OCI-LY7 (cell line): ENCODE measurements at regions not wholly inside any gene's neighbourhood (a gene's known extent, or its start where the extent isn't known, plus 50 kb on each side); places are given as distances from the start of the nearest gene placed in this dataset.

ENCODE experiments used
- BruUV-seq: library from RNA; stranded (reverse); fragments of 400-500 nt; replicated peaks from 2 replicates; lab custom pipeline; 2021; lab: Mats Ljungman, UMichigan
- CTCF ChIA-PET: fragments of 300-600 bp; sonication (Branson Sonifier 250); formaldehyde crosslinking; loops from one replicate; lab custom pipeline; 2022; ENCODE audit warnings: antibody characterized with exemption; ENCODE audit not compliant: unreplicated experiment; lab: Charles Lee
- POLR2A ChIA-PET: fragments of 300-600 bp; sonication (Branson Sonifier 250); formaldehyde crosslinking; loops from one replicate; lab custom pipeline; 2022; ENCODE audit warnings: antibody characterized with exemption; lab: Charles Lee
- DNase-seq: peaks from one replicate; pipeline ENCODE4 v3.0.0-alpha.2; 2015; ENCODE audit warnings: low spot score
- H2AFZ ChIP-seq: fragments of 200-600 bp; sonication (generic), shearing (Covaris generic); 2 replicates; pipeline ENCODE4 v1.6.1; 2014; ENCODE audit warnings: mild to moderate bottlenecking, antibody characterized with exemption, low read length, moderate library complexity
- H3K27ac ChIP-seq: fragments of 200-600 bp; sonication (generic); 2 replicates; pipeline ENCODE4 v1.5.1; 2014; ENCODE audit warnings: mixed run types, low read depth, mild to moderate bottlenecking, moderate library complexity, low read length, inconsistent platforms; ENCODE audit not compliant: poor library complexity, severe bottlenecking
- H3K36me3 ChIP-seq: fragments of 200-600 bp; sonication (generic); 2 replicates; pipeline ENCODE4 v1.6.1; 2014; ENCODE audit warnings: mild to moderate bottlenecking, antibody characterized with exemption, low read length, moderate library complexity, mixed read lengths; ENCODE audit not compliant: insufficient read depth
- H3K4me1 ChIP-seq: fragments of 200-600 bp; sonication (generic); 2 replicates; pipeline ENCODE4 v1.5.1; 2014; ENCODE audit warnings: mild to moderate bottlenecking, low read length; ENCODE audit not compliant: insufficient read depth, poor library complexity, severe bottlenecking
- H3K4me2 ChIP-seq: fragments of 200-600 bp; sonication (generic); 2 replicates; pipeline ENCODE4 v1.6.1; 2014; ENCODE audit warnings: mild to moderate bottlenecking, low read length
- H3K4me3 ChIP-seq: fragments of 200-600 bp; sonication (generic); 2 replicates; pipeline ENCODE4 v1.5.1; 2014; ENCODE audit warnings: mild to moderate bottlenecking, low read depth, low read length; ENCODE audit not compliant: poor library complexity, severe bottlenecking
- H3K79me2 ChIP-seq: fragments of 200-600 bp; sonication (generic); 2 replicates; pipeline ENCODE4 v1.6.1; 2016; ENCODE audit warnings: low read depth, mild to moderate bottlenecking, low read length, moderate library complexity, mixed read lengths; ENCODE audit not compliant: insufficient read depth
- H3K9me2 ChIP-seq: fragments of 200-600 bp; sonication (generic); 2 replicates; pipeline ENCODE4 v1.6.1; 2016; ENCODE audit warnings: mild to moderate bottlenecking, low read length, mixed read lengths; ENCODE audit not compliant: insufficient read depth
- H3K9me3 ChIP-seq: fragments of 200-600 bp; sonication (generic); 2 replicates; pipeline ENCODE4 v1.6.1; 2014; ENCODE audit warnings: mild to moderate bottlenecking, mixed run types, low read length, mixed read lengths
- H4K20me1 ChIP-seq: fragments of 200-600 bp; sonication (generic); 2 replicates; pipeline ENCODE4 v1.6.1; 2014; ENCODE audit warnings: mild to moderate bottlenecking, antibody characterized with exemption, low read length, moderate library complexity, mixed read lengths; ENCODE audit not compliant: insufficient read depth
- CTCF ChIP-seq: fragments of 200-600 bp; sonication (generic); conservative IDR thresholded peaks from 2 replicates; pipeline ENCODE4 v1.5.1; 2014; ENCODE audit warnings: mild to moderate bottlenecking, antibody characterized with exemption, low read length, moderate library complexity, mixed read lengths
- EZH2phosphoT487 ChIP-seq: fragments of 200-600 bp; sonication (generic); IDR thresholded peaks from 2 replicates; pipeline ENCODE4 v1.6.1; 2018; ENCODE audit warnings: low read depth, borderline replicate concordance, mild to moderate bottlenecking, mixed run types, antibody characterized with exemption, low read length, moderate library complexity, mixed read lengths
- intact Hi-C: fragments of 100-400 bp; cut with micrococcal nuclease; formaldehyde crosslinking; loops from one replicate; pipeline ENCODE4 v1.10.0; 2022; ENCODE audit not compliant: unreplicated experiment

GRCh38 chr3:74124782-74125181 lies 489.7 kb downstream of the CNTN3 start:
- ChIA-PET CTCF (no interaction called here), POLR2A (no interaction called here)
- DNase-seq, result no peak
- Histone ChIP-seq H3K4me2 (no peak overlapping the region), H3K4me1 (no peaks in the 10 kb centered on the region), H4K20me1 (no peaks in the 10 kb centered on the region), H3K9me3 (no peaks in the 10 kb centered on the region), H3K9me2 (no peaks in the 10 kb centered on the region), H3K27ac (no peak overlapping the region), H3K4me3 (no peak overlapping the region), H3K36me3 (no peaks in the 10 kb centered on the region), H3K79me2 (no peaks in the 10 kb centered on the region), H2AFZ (no peak overlapping the region)
- no peak for TF ChIP-seq EZH2phosphoT487
- TF ChIP-seq CTCF, result no peak
- intact Hi-C loops, result no loop called here
- no TSS peak for BruUV-seq

GRCh38 chr3:74122281-74122680 lies 492.2 kb downstream of the CNTN3 start:
- no peak overlapping the region for H2AFZ ChIP-seq
- H3K36me3 ChIP-seq, result no peaks in the 10 kb centered on the region
- H3K27ac ChIP-seq, result no peak overlapping the region
- BruUV-seq, result no TSS peak
- no peak overlapping the region for H3K4me3 ChIP-seq
- H3K4me2 ChIP-seq, result no peak overlapping the region
- no peaks in the 10 kb centered on the region for H4K20me1 ChIP-seq
- no peaks in the 10 kb centered on the region for H3K4me1 ChIP-seq
- no peaks in the 10 kb centered on the region for H3K79me2 ChIP-seq
- no peak for TF ChIP-seq EZH2phosphoT487
- no peak for TF ChIP-seq CTCF
- no peaks in the 10 kb centered on the region for H3K9me3 ChIP-seq
- no peaks in the 10 kb centered on the region for H3K9me2 ChIP-seq
- ChIA-PET POLR2A (no interaction called here), CTCF (no interaction called here)
- intact Hi-C loops, result no loop called here
- DNase-seq, result no peak

- no peaks in the 10 kb centered on the region for H3K36me3 ChIP-seq
- no peaks in the 10 kb centered on the region for H3K9me2 ChIP-seq
- ChIA-PET CTCF (no interaction called here), POLR2A (no interaction called here)
- no peak for DNase-seq
- H2AFZ ChIP-seq, result no peak overlapping the region
- H3K4me2 ChIP-seq, result no peak overlapping the region
- no peak overlapping the region for H3K4me3 ChIP-seq
- intact Hi-C loops, result no loop called here
- H4K20me1 ChIP-seq, result no peaks in the 10 kb centered on the region
- H3K27ac ChIP-seq, result no peak overlapping the region
- H3K79me2 ChIP-seq, result no peaks in the 10 kb centered on the region
- no peak for TF ChIP-seq EZH2phosphoT487
- no peak for TF ChIP-seq CTCF
- no peaks in the 10 kb centered on the region for H3K9me3 ChIP-seq
- no peaks in the 10 kb centered on the region for H3K4me1 ChIP-seq
- BruUV-seq, result no TSS peak
Measured at GRCh38 chr3:74121761-74122160, 492.7 kb downstream of the CNTN3 start.
